Mammary epithelial cell (primary cell): ENCODE measurements at regions not wholly inside any gene's neighbourhood (a gene's known extent, or its start where the extent isn't known, plus 50 kb on each side); places are given as distances from the start of the nearest gene placed in this dataset.
"Not testable (repeated sequence)": the region's sequence is repeated elsewhere in the genome, so short reads cannot be mapped to it uniquely, and the experiment has no call there.

Source experiments
- EZH2 ChIP-seq: IDR thresholded peaks from 2 replicates; pipeline ENCODE4 v1.6.1; 2012; ENCODE audit warnings: low read length, inconsistent platforms, borderline replicate concordance
- TF ChIP-seq, protein P1 (sequence below), 2 donors: IDR thresholded peaks in 1 of 2; conservative IDR thresholded peaks in 1 of 2; 2 replicates each; pipeline ENCODE4 v1.5.1; 2011 to 2012; ENCODE audit warnings: inconsistent platforms in 2 of 2, low read length in 2 of 2, mild to moderate bottlenecking in 2 of 2, control low read depth in 1 of 2, low read depth in 1 of 2; ENCODE audit not compliant: insufficient read depth in 1 of 2; ENCODE audit errors: extremely low read depth in 1 of 2

DNA sequence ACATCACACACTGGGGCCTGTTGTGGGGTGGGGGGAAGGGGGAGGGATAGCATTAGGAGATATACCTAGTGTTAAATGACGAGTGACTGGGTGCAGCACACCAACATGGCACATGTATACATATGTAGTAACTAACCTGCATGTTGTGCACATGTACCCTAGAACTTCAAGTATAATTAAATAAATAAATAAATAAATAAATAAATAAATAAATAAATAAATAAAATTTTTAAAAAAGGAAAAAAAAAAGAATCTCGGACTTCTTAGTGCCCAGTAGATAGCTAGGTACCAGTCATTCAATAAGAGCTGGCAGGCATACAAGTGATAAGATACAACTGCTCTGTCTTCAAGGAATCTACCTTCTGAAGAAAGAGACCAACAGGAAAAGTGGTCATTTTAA, 287.6 kb upstream of the PPARGC1A start:
- TF ChIP-seq, protein P1, sequence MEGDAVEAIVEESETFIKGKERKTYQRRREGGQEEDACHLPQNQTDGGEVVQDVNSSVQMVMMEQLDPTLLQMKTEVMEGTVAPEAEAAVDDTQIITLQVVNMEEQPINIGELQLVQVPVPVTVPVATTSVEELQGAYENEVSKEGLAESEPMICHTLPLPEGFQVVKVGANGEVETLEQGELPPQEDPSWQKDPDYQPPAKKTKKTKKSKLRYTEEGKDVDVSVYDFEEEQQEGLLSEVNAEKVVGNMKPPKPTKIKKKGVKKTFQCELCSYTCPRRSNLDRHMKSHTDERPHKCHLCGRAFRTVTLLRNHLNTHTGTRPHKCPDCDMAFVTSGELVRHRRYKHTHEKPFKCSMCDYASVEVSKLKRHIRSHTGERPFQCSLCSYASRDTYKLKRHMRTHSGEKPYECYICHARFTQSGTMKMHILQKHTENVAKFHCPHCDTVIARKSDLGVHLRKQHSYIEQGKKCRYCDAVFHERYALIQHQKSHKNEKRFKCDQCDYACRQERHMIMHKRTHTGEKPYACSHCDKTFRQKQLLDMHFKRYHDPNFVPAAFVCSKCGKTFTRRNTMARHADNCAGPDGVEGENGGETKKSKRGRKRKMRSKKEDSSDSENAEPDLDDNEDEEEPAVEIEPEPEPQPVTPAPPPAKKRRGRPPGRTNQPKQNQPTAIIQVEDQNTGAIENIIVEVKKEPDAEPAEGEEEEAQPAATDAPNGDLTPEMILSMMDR (conservative IDR thresholded peaks at IDR 0.05 in 1 of 2, IDR thresholded peaks at IDR 0.05 in 1 of 2; ENCODE audit: extremely low read depth in 1 of 2, insufficient read depth in 1 of 2, low read depth in 1 of 2, low read length in 2 of 2) = not testable (repeated sequence)
- TF ChIP-seq EZH2 = not testable (repeated sequence)
